NB4 (cell line): ENCODE measurements at regions not wholly inside any gene's neighbourhood (a gene's known extent, or its start where the extent isn't known, plus 50 kb on each side); places are given as distances from the start of the nearest gene placed in this dataset.

ENCODE experiments used
- DNase-seq: peaks from one replicate; pipeline ENCODE4 v3.0.0; 2010; ENCODE audit warnings: low read depth
- H3K4me3 ChIP-seq: one replicate; pipeline ENCODE4 v1.5.1; 2011; ENCODE audit warnings: mild to moderate bottlenecking, low read depth, low read length, moderate library complexity
- CTCF ChIP-seq: IDR thresholded peaks from one replicate; pipeline ENCODE4 v1.5.1; 2012; ENCODE audit warnings: low read depth, low read length
- MAX ChIP-seq: IDR thresholded peaks from 2 replicates; pipeline ENCODE4 v1.6.1; 2011; ENCODE audit warnings: low read depth, low read length
- MYC ChIP-seq: IDR thresholded peaks from 2 replicates; pipeline ENCODE4 v1.6.1; 2011; ENCODE audit warnings: low read depth, low read length
- POLR2A ChIP-seq: IDR thresholded peaks from 2 replicates; pipeline ENCODE4 v1.6.1; 2011; ENCODE audit warnings: mild to moderate bottlenecking; ENCODE audit not compliant: insufficient read length; ENCODE audit errors: extremely low read depth

DNA sequence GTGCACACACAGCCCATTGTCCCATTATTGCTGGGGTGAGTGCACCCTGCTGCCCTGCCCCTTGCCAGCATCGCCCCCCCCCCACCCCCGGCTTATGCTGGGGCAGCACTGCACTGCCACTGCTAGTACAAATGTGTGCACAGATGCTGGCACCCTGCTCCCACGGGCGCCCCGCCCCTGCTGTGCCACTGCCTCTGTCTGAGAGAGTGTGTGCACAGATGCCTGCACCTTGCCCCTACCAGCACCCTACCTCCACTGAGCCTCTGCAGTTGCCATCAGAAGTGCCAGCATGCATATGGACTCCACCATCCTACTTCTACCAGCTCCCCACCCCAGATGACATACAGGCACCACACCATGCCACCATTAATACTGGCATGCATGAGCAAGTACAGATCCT lies 454.6 kb upstream of the KHDRBS2 start:
- TF ChIP-seq MYC: no peak
- TF ChIP-seq CTCF: no peak
- no peak for TF ChIP-seq MAX
- no peak for TF ChIP-seq POLR2A
- no peak for DNase-seq
- H3K4me3 ChIP-seq: no peak overlapping the region

DNA sequence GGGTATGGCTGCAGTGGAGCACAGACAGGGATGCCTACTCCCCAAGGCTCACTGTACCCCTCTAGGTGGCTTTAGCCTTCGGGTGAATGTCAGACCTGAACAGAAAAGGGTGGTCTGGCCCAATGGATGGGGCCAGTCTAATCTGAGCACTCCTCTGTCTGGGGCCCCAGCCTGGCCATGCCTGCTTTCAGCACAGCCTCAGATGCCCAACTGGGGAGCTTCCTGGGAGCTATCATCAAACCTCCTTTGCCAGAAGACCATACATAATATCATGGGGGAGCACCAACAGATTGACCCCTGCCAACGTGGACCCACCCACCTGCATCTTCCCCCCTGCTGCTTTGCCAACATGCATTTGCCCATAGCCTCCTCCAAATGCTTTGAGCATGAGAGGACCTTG lies 454.1 kb upstream of the KHDRBS2 start:
- no peak for DNase-seq
- TF ChIP-seq POLR2A (no peak), MYC (no peak), CTCF (no peak), MAX (no peak)
- no peak overlapping the region for H3K4me3 ChIP-seq

- no peak for TF ChIP-seq MAX
- TF ChIP-seq CTCF: no peak
- TF ChIP-seq POLR2A: no peak
- no peak for TF ChIP-seq MYC
- H3K4me3 ChIP-seq: no peak overlapping the region
- no peak for DNase-seq
Measured at GRCh38 chr6:62737792-62738191, 451.8 kb upstream of the KHDRBS2 start.

DNA sequence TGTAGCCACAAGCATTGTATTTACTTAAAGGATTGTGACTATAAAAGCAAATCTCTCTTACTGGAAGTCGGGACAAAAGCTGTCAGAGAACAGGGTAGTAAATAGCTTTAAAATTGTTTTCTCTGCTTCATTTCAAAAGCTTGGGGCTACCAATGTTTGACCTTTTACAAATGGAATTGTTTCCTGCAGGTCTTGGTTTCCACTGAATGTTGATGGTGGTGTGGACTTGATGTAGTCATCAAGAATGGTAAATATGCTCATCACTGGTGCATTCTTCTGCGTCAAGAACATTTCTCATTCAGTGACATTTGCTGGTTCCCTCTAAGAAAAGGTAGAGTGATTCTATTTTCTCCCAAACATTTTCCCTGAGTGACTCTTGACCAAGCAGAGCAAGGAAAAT lies 435.4 kb upstream of the KHDRBS2 start:
- DNase-seq: no peak
- TF ChIP-seq MYC (no peak), MAX (no peak), CTCF (no peak), POLR2A (no peak)
- H3K4me3 ChIP-seq: no peak overlapping the region

DNA sequence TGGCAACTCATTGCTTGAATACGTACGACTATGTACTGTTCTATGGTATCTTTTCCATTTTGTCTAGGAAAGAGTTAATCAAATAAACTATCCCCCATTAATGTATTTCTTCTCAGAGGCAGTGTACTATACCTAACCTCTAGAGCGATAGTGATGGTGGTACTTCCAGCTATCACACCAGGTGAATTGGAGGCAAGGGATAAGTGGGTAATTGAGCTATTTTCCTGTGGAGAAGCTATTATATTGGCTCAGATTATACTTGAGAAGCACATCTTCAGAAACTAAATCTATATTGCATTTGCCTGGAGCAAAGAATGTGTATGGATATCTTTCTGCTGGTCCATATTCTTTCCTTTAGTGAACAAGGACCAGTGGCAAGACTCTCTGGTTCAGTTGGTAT lies 430.7 kb upstream of the KHDRBS2 start:
- no peak for TF ChIP-seq MAX
- TF ChIP-seq MYC: no peak
- no peak for TF ChIP-seq CTCF
- no peak for TF ChIP-seq POLR2A
- no peak for DNase-seq
- no peak overlapping the region for H3K4me3 ChIP-seq

GRCh38 chr6:62714112-62714511 lies 428.1 kb upstream of the KHDRBS2 start:
- no peak overlapping the region for H3K4me3 ChIP-seq
- TF ChIP-seq CTCF (no peak), MAX (no peak), POLR2A (no peak), MYC (no peak)
- DNase-seq: no peak
